OCI-LY7 (cell line): ENCODE measurements at regions not wholly inside any gene's neighbourhood (a gene's known extent, or its start where the extent isn't known, plus 50 kb on each side); places are given as distances from the start of the nearest gene placed in this dataset.

Experiments used
- EZH2phosphoT487 ChIP-seq: fragments of 200-600 bp; sonication (generic); IDR thresholded peaks from 2 replicates; pipeline ENCODE4 v1.6.1; 2018; ENCODE audit warnings: low read depth, borderline replicate concordance, mild to moderate bottlenecking, mixed run types, antibody characterized with exemption, low read length, moderate library complexity, mixed read lengths
- TF ChIP-seq, protein P1 (sequence below): fragments of 200-600 bp; sonication (generic); conservative IDR thresholded peaks from 2 replicates; pipeline ENCODE4 v1.5.1; 2014; ENCODE audit warnings: mild to moderate bottlenecking, antibody characterized with exemption, low read length, moderate library complexity, mixed read lengths

DNA sequence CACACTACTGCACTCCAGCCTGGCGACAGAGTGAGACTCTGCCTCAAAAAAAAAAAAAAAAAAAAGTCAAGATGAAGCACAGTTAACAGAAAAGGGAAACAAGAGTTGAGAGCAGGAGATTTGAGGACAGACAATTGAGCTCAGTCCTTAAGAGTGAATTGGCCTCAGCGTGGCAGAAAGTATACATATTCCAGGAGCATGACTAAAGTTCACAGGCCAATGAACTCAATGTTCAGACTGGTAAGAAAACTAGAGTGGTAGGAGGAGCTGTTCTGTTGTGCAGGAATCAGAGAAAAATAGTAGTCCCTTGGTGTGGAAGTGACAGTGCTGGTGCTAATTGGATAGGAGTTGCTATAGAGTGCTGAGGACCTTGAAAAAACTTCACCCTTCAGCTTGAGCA lies 60.0 kb downstream of the NRN1 start:
- TF ChIP-seq, protein P1, sequence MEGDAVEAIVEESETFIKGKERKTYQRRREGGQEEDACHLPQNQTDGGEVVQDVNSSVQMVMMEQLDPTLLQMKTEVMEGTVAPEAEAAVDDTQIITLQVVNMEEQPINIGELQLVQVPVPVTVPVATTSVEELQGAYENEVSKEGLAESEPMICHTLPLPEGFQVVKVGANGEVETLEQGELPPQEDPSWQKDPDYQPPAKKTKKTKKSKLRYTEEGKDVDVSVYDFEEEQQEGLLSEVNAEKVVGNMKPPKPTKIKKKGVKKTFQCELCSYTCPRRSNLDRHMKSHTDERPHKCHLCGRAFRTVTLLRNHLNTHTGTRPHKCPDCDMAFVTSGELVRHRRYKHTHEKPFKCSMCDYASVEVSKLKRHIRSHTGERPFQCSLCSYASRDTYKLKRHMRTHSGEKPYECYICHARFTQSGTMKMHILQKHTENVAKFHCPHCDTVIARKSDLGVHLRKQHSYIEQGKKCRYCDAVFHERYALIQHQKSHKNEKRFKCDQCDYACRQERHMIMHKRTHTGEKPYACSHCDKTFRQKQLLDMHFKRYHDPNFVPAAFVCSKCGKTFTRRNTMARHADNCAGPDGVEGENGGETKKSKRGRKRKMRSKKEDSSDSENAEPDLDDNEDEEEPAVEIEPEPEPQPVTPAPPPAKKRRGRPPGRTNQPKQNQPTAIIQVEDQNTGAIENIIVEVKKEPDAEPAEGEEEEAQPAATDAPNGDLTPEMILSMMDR: no peak
- TF ChIP-seq EZH2phosphoT487: no peak
